ENCODE measurements at regions not wholly inside any gene's neighbourhood (a gene's known extent, or its start where the extent isn't known, plus 50 kb on each side); places are given as distances from the start of the nearest gene placed in this dataset.

DNA sequence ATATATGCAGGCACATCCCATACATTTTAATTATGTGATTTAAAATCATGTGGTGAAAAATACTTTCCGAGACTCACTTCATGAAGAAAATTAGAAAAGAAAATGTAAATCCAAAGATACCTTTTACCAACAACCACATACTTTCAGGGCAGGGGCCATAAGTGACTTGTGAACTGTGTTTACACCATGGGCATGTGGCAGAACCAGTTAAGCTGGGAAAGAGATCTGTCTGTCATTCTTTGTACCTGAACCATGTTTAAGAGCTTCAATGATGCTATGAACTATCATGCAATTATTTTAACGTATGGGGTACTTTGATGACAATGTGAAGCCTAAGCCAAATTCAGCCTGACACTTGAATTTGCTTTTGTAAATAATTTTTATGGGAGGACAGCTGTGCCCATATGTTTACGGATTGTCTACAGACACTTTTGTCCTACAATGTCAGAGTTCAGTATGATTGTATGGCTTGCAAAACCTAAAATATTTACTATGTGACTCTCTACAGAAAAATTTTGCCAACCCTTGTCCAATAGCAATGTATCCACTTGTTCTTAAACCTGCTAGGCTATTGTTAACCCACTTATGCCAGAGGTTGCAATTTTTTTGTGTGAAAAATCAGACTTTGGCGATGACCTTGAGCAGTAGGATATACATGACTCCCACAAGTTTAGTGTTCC, 654.6 kb downstream of the TNS3 start:
- TF ChIP-seq MAFK (IDR thresholded peaks at IDR 0.05; ENCODE audit: low read depth, low read length) (no peak), SUZ12 (IDR thresholded peaks at IDR 0.05; ENCODE audit: low read length) (no peak), SRF (IDR thresholded peaks at IDR 0.05; ENCODE audit: low read depth, low read length) (no peak), CEBPB (IDR thresholded peaks at IDR 0.05; ENCODE audit: low read depth, low read length) (no peak), EZH2 (IDR thresholded peaks at IDR 0.05; ENCODE audit: low read depth, low read length, severe bottlenecking) (no peak), SP2 (IDR thresholded peaks at IDR 0.05; ENCODE audit: low read length) (no peak), POLR2A (IDR thresholded peaks at IDR 0.05; ENCODE audit: control extremely low read depth in 1 of 2, low read depth in 2 of 2, low read length in 2 of 2) (no peak), RAD21 (IDR thresholded peaks at IDR 0.05 in 1 of 2, conservative IDR thresholded peaks at IDR 0.05 in 1 of 2; ENCODE audit: low read depth in 2 of 2, low read length in 2 of 2) (no peak), KDM5A (IDR thresholded peaks at IDR 0.05; ENCODE audit: low read length) (no peak), EP300 (IDR thresholded peaks at IDR 0.05; ENCODE audit: borderline replicate concordance in 1 of 2, low read depth in 2 of 2, low read length in 2 of 2) (no peak), RFX5 (IDR thresholded peaks at IDR 0.05; ENCODE audit: borderline replicate concordance, low read depth, low read length) (no peak)
- TF ChIP-seq, protein P1, sequence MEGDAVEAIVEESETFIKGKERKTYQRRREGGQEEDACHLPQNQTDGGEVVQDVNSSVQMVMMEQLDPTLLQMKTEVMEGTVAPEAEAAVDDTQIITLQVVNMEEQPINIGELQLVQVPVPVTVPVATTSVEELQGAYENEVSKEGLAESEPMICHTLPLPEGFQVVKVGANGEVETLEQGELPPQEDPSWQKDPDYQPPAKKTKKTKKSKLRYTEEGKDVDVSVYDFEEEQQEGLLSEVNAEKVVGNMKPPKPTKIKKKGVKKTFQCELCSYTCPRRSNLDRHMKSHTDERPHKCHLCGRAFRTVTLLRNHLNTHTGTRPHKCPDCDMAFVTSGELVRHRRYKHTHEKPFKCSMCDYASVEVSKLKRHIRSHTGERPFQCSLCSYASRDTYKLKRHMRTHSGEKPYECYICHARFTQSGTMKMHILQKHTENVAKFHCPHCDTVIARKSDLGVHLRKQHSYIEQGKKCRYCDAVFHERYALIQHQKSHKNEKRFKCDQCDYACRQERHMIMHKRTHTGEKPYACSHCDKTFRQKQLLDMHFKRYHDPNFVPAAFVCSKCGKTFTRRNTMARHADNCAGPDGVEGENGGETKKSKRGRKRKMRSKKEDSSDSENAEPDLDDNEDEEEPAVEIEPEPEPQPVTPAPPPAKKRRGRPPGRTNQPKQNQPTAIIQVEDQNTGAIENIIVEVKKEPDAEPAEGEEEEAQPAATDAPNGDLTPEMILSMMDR (IDR thresholded peaks at IDR 0.05; ENCODE audit: control extremely low read depth in 1 of 3, insufficient read depth in 1 of 3, low read depth in 1 of 3, low read length in 3 of 3) = no peak

Data from H1 (cell line).